UCSD-AML1 (cell line): ENCODE measurements at regions not wholly inside any gene's neighbourhood (a gene's known extent, or its start where the extent isn't known, plus 50 kb on each side); places are given as distances from the start of the nearest gene placed in this dataset.

Experiments used
- DNase-seq: peaks from one replicate; lab custom pipeline; 2025; ENCODE audit not compliant: unreplicated experiment; lab: John Stamatoyannopoulos, UW

GRCh38 chr16:86104537-86105048 lies 205.6 kb downstream of the IRF8 start:
- no peak for DNase-seq

DNA sequence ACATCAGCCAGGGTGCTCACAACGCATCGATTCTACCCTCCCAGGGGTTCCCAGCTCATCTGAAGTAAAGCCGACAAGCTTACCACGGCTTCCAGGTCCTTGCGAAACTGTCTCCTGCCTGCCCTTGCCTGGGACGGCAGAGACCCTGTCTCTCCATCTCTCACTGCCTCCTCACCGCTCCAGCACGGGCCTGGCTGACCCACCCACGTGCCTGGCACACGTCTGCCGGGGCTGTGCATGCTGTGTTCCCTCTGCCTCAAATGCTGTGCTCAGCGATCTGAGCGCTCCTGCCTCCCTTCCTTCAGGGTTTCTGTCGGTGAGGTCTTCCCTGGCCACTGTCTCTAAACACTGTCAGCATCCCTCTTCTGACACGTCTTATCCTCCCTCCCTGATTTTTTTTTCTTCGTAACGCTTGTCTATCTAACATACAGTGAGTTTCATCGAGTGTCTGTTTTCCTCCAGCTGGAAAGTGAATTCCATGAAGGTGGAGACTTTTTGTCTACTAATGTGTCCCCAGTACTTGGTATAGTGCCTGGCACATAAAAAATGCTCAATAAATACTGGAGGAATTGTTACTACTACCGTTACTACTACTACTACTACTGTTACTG lies 208.4 kb downstream of the IRF8 start:
- DNase-seq = no peak

DNA sequence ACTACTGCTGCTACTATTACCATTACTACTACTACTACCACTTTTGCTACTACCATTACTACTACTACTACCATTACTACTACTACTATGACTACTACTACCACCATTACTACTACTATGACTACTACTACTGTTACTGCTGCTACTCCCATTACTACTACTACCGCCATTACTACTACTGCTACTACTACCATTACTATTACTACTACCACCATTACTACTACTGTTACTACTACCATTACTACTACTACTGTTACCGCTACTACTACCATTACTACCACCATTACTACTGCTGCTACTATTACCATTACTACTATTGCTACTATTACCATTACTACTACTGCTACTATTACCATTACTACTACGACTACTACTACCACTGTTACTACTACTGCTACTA lies 209.1 kb downstream of the IRF8 start:
- no peak for DNase-seq

GRCh38 chr16:86110134-86110533 lies 211.2 kb downstream of the IRF8 start:
- DNase-seq = no peak

DNA sequence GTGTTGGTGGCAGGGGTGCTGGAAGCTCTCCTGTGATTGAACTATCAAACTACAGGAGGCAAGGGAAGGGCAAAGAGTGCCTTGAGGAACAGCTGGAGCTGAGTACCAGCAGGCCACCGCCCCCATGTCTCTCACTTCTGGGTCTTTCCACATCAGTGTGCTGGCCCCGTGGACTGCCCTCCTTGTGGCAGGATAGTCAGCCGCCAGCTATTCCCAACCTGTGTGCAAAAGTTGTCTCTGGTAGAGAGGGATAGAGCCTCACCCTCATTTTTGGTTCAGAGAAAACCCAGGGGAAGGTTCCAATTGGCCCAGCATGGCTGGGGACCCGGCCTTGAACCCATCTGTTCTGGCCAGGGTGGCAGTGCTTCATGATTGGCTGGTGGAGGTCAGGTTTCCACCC lies 211.8 kb downstream of the IRF8 start:
- DNase-seq = no peak

- DNase-seq = no peak
Observed at GRCh38 chr16:86112178-86112577, 213.2 kb downstream of the IRF8 start.

DNA sequence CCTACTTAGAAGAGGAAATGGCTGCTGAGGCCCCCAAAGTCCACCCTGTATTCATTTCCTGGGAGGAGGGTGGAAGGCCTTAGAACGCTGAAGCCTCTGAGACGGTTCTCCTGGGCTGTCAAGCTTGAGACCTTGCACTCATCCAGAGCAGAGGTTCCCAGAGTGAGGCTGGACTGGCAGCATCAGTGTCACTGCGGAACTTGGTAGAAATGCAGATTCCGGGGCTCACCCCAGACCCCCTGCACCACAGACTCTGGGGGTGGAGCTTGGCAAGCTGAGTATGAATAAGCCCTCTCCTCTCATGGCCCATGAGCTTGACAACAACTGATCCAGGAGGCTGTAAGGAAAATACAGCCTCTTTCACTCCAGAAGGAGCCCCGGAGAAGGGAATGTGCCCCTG lies 218.3 kb downstream of the IRF8 start:
- no peak for DNase-seq

GRCh38 chr16:86117756-86118155 lies 218.8 kb downstream of the IRF8 start:
- no peak for DNase-seq

- DNase-seq = no peak
Observed at GRCh38 chr16:86118467-86119307, 219.7 kb downstream of the IRF8 start.

DNA sequence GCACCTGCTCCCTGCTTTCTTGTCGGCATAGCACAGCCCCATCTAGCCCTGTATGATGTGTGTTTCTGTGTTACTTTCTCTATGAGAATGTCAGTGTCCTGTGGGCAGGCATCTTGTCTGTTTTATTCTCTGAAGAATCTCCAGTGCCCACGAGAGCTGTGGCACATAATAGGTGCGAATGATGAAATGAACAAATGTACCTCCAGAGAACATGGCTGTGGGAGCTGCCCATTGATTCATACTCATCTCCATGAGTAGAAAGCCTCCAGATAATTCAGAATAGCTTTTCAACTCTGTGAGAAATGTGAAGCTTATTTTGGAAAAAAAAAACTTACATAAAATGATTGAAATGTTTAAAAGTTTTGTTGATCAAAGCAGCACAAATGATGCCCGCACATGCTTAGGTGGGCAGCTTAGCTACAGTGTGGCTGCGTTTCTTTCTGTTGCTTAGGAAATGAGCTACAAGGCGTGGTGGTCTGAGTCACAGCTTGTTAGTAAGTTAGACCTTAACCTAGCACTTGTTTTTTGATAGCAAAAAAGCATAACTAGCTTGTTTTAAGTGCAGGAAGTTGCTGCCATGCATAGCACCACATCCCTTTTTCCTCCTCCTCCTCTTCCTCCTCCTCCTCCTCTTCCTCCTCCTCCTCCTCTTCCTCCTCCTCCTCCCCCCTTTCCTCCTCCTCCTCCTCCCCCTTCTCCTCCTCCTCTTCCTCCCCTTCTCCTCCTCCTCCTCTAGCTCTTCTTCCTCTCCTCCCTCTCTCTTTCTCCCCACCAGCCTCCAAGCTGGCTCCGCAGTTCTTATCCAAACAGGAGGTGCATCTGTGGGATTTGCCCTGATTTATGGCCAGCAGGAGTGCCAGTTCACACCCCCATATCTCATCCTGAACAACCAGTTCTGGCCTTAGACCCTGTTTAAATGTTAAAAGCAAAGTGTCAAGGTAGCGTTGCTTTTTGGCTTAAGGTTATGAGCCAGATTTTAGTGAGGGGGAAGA lies 221.5 kb downstream of the IRF8 start:
- no peak for DNase-seq

GRCh38 chr16:86121374-86122010 lies 222.5 kb downstream of the IRF8 start:
- DNase-seq = no peak

DNA sequence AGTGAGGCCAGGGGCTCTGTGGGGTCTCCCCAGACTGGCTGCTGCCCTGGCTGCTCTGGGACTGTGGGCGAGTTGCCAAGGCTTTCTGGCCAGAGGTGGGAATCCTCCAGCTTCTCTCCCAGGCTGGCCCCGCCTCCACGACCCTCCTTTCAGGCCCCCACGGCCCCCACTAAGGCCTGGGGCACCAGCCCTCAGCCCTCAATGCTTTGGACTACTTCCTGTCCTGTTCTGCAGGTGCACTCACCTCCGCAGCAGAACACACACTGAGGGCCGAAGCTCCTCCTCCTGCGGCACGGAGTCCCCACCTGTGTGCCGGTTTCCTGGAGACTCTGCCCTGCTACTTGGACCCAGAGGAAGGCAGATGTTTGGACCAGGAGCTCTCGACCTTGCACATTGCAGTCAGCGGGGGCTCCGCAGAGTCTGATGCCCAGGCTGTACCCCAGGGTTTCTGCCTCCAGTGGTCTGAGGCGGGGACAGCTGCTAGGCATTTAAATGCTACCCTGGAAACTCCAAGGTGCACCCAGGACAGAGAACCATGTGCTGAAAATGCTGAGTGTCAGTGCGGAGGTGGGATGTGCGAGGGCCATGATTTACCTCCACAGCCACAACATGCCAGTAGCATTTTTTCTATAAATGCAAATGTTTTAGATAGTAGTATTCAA lies 223.8 kb downstream of the IRF8 start:
- DNase-seq = no peak

GRCh38 chr16:86124321-86124720 lies 225.4 kb downstream of the IRF8 start:
- DNase-seq = no peak

GRCh38 chr16:86126891-86127290 lies 227.9 kb downstream of the IRF8 start:
- DNase-seq = no peak

DNA sequence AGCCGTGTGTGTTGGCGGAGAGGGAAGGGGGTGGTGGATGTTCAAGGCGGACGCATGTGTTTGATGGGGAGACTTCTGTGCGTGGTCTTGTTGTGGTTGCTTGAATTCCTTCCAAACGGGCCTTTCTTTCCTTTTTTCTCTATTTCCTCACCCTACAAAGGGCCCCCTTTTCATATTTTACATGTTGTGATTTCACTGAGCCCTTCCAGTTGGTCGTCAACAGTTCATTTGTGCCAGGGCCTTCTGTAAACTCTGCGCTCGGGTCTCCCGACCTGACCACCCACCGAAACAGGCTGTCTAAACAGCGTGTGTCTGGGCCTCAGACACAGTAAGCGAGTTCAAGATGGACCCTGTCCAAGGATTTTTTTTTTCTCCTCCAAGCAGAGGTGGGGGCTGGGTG lies 228.4 kb downstream of the IRF8 start:
- DNase-seq = no peak

- DNase-seq = no peak
Observed at GRCh38 chr16:86128246-86128645, 229.3 kb downstream of the IRF8 start.

DNA sequence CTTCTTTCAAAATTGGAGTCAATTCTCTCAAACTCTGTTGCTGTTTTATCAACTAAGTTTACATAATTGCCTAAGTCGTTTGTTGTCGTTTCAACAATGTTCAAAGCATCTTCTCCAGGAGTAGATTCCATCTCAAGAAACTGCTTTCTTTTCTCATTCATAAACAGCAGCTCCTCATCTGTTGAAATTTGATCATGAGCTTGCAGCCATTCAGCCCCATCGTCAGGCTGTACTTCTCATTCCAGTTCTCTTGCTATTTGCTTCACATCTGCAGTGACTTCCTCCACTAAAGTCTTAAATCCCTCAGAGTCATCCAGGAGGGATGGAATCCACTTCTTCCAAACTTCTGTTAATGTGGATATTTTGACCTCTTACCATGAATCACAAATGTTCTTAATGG lies 230.6 kb downstream of the IRF8 start:
- no peak for DNase-seq

- no peak for DNase-seq
Observed at GRCh38 chr16:86133377-86133776, 234.4 kb downstream of the IRF8 start.

- DNase-seq = no peak
Observed at GRCh38 chr16:86133847-86134375, 234.9 kb downstream of the IRF8 start.
